ENCODE measurements at regions not wholly inside any gene's neighbourhood (a gene's known extent, or its start where the extent isn't known, plus 50 kb on each side); places are given as distances from the start of the nearest gene placed in this dataset.
"Not testable (repeated sequence)": the region's sequence is repeated elsewhere in the genome, so short reads cannot be mapped to it uniquely, and the experiment has no call there.

DNA sequence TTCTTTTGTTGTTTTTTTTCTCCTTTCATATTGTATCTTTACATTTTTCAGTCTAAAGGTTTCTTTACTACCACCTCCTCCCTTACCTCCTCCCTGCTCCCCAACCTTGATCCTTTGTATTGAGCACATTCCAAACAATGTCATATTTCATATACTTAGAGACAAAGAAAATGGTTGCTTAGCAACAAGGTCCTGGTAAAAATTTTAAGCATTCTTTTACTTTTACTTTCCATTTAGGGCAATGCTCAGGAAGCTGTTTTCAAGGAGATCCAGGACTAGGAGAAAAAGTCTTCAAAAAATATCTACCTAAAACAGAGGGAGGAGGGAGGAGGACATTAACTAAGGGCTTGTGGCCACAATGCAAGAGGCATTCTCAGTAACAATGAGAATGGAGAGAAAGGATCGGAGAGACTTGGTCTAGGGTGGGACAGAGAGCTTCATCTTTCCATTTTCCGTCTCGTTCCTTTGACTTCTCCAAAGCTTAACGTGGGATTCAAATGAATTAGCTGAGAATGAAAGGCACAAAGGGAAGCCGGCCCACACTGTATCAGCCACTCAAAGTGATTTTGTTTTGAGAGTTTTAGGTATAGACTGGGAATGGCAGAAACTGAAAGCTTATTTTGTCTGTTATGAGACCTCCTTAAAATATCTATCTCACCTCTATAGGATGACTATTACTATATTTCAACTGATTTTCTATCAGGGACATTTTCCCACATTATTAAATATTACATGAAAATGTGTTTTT is 455.7 kb downstream of the RAB38 start:
- H3K4me3 ChIP-seq (ENCODE audit: low read length), result no peak overlapping the region
- no peak for DNase-seq (ENCODE audit: low read depth)
- no peak for TF ChIP-seq CTCF (IDR thresholded peaks at IDR 0.05; ENCODE audit: insufficient read depth, low read depth, low read length, missing control alignments)

DNA sequence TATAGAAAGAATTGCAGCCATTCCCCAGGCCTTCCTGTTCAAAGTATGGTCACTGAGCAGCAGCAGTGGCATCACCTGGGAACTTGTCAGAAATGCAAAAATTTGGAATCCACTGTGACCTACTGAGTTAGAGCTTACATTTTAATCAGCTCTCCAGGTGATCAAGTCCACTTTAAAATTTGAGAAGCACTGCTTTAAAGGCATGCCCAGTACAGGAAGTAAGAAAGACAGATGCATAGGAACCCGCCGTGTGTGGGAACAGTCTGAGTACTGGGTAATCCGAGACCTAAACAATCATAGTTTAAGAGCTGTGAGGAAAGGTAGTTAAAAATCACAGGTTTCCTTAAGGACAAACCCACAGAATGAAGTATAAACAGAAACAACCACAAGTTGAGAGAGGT is 462.4 kb downstream of the RAB38 start:
- no peak for DNase-seq (ENCODE audit: low read depth)
- TF ChIP-seq CTCF (IDR thresholded peaks at IDR 0.05; ENCODE audit: insufficient read depth, low read depth, low read length, missing control alignments), result no peak
- H3K4me3 ChIP-seq (ENCODE audit: low read length), result no peak overlapping the region

DNA sequence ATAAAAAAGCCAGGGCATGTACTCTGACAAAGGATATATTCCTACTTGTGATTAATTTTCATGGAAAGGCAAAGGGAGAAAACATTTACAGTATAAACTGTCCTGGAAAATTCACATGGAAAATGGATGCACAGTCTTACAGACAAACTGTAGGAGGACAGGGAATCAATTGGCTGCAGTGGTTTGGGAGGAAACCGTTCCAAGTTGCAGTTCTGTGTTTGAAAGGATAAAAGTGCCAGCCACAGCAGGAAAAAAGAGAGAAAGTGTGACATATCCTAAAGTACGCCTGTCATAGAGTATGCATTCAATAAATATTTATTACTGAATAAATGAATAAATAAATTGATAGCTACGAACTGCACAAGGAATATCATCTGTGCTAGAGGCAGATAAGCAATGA is 462.9 kb downstream of the RAB38 start:
- no peak for TF ChIP-seq CTCF (IDR thresholded peaks at IDR 0.05; ENCODE audit: insufficient read depth, low read depth, low read length, missing control alignments)
- no peak overlapping the region for H3K4me3 ChIP-seq (ENCODE audit: low read length)
- DNase-seq (ENCODE audit: low read depth), result no peak

DNA sequence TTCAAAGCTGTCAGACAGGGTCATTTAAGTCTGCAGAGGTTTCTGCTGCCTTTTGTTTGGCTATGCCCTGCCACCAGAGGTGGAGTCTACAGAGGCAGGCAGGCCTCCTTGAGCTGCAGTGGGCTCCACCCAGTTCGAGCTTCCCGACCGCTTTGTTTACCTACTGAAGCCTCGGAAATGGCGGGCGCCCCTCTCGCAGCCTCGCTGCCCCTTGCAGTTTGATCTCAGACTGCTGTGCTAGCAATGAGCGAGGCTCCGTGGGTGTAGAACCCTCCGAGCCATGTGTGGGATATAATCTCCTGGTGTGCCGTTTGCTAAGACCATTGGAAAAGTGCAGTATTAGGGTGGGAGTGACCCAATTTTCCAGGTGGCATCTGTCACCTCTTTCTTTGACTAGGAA is 471.7 kb downstream of the RAB38 start:
- not testable (repeated sequence) for DNase-seq (ENCODE audit: low read depth); H3K4me3 ChIP-seq (ENCODE audit: low read length)

DNA sequence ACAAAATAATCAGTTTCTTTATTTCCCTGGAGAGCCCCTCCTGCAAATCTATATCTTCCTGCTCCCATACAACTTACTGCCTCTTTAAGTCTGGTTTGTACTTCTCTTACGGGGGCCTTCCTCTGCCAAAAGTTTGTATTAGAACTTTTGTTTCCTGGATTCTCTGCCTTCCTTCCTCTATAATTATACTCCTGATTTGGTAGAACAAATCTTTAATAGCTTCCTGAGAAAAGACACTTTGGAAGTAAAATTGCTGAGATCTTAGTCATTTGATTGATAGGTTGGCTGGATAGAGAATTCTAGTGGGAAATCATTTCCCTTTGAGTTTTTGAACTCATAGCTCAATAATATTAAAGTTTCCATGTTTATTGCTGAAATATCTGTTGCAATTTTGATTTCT is 499.2 kb downstream of the RAB38 start:
- DNase-seq (ENCODE audit: low read depth), result no peak
- H3K4me3 ChIP-seq (ENCODE audit: low read length), result no peak overlapping the region

GRCh38 chr11:87666730-87667129 is 508.5 kb downstream of the RAB38 start:
- no peak overlapping the region for H3K4me3 ChIP-seq (ENCODE audit: low read length)
- TF ChIP-seq CTCF (IDR thresholded peaks at IDR 0.05; ENCODE audit: insufficient read depth, low read depth, low read length, missing control alignments), result no peak

More for the DNA sequence above, 499.2 kb downstream of the RAB38 start:
- no peak for TF ChIP-seq CTCF (IDR thresholded peaks at IDR 0.05; ENCODE audit: insufficient read depth, low read depth, low read length, missing control alignments)

GRCh38 chr11:87662287-87662686 is 513.0 kb downstream of the RAB38 start:
- no peak for TF ChIP-seq CTCF (IDR thresholded peaks at IDR 0.05; ENCODE audit: insufficient read depth, low read depth, low read length, missing control alignments)
- no peak overlapping the region for H3K4me3 ChIP-seq (ENCODE audit: low read length)
- no peak for DNase-seq (ENCODE audit: low read depth)

More at GRCh38 chr11:87666730-87667129, 508.5 kb downstream of the RAB38 start:
- DNase-seq (ENCODE audit: low read depth), result no peak
